ENCODE measurements at regions not wholly inside any gene's neighbourhood (a gene's known extent, or its start where the extent isn't known, plus 50 kb on each side); places are given as distances from the start of the nearest gene placed in this dataset.

- Histone ChIP-seq H3K18ac (ENCODE audit: low read depth in 1 of 2, low read length in 2 of 2) (no peak overlapping the region), H2BK120ac (ENCODE audit: low read depth, low read length) (no peak overlapping the region), H3K4me3 (ENCODE audit: insufficient read depth in 1 of 2, low read depth in 1 of 2, low read length in 2 of 2) (no peak overlapping the region), H3K27ac (ENCODE audit: low read length, poor library complexity, severe bottlenecking) (no peak overlapping the region), H3K23ac (ENCODE audit: low read length in 2 of 2) (no peak overlapping the region), H4K91ac (ENCODE audit: low read length) (no peak overlapping the region), H2AK5ac (ENCODE audit: low read length, severe bottlenecking) (no peak overlapping the region), H3K4ac (ENCODE audit: low read depth in 1 of 2, low read length in 2 of 2) (no peak overlapping the region), H2BK5ac (ENCODE audit: low read depth, low read length, poor library complexity, severe bottlenecking) (no peak overlapping the region), H3K27me3 (ENCODE audit: control insufficient read depth in 1 of 2, insufficient read depth in 1 of 2, low read length in 2 of 2) (no peaks in the 10 kb centered on the region), H3K4me2 (ENCODE audit: low read length, poor library complexity, severe bottlenecking) (no peak overlapping the region), H2AFZ (ENCODE audit: low read depth, low read length) (no peak overlapping the region), H3K14ac (ENCODE audit: low read length in 2 of 2) (no peak overlapping the region), H3K79me1 (replicated peaks; ENCODE audit: low read length, poor library complexity, severe bottlenecking) (no peaks in the 10 kb centered on the region), H3K4me1 (ENCODE audit: control insufficient read depth, insufficient read depth, low read depth, low read length) (no peaks in the 10 kb centered on the region), H3K9me3 (ENCODE audit: control insufficient read depth, low read length) (no peaks in the 10 kb centered on the region), H4K8ac (ENCODE audit: low read length) (no peak overlapping the region), H3K9ac (ENCODE audit: low read length) (no peak overlapping the region), H2BK12ac (ENCODE audit: low read length in 2 of 2) (no peak overlapping the region), H2BK15ac (ENCODE audit: low read depth, poor library complexity, severe bottlenecking) (no peak overlapping the region), H3K36me3 (ENCODE audit: control insufficient read depth in 1 of 2, insufficient read depth in 2 of 2, low read depth in 1 of 2, low read length in 2 of 2) (no peaks in the 10 kb centered on the region)
- no CpG with 5 or more reads among the region's 1 CpG for WGBS
- no peak for DNase-seq
Measured at GRCh38 chr2:146898083-146898482, 946.7 kb upstream of the ACVR2A start.

GRCh38 chr2:146894514-146894913 lies 950.3 kb upstream of the ACVR2A start:
- Histone ChIP-seq H3K4ac (ENCODE audit: low read depth in 1 of 2, low read length in 2 of 2) (no peak overlapping the region), H3K4me1 (ENCODE audit: control insufficient read depth, insufficient read depth, low read depth, low read length) (no peaks in the 10 kb centered on the region), H2AK5ac (ENCODE audit: low read length, severe bottlenecking) (no peak overlapping the region), H3K79me1 (replicated peaks; ENCODE audit: low read length, poor library complexity, severe bottlenecking) (no peaks in the 10 kb centered on the region), H4K91ac (ENCODE audit: low read length) (no peak overlapping the region), H3K9ac (ENCODE audit: low read length) (no peak overlapping the region), H3K4me3 (ENCODE audit: insufficient read depth in 1 of 2, low read depth in 1 of 2, low read length in 2 of 2) (no peak overlapping the region), H2BK15ac (ENCODE audit: low read depth, poor library complexity, severe bottlenecking) (no peak overlapping the region), H3K27me3 (ENCODE audit: control insufficient read depth in 1 of 2, insufficient read depth in 1 of 2, low read length in 2 of 2) (no peaks in the 10 kb centered on the region), H3K4me2 (ENCODE audit: low read length, poor library complexity, severe bottlenecking) (no peak overlapping the region), H2BK120ac (ENCODE audit: low read depth, low read length) (no peak overlapping the region), H3K36me3 (ENCODE audit: control insufficient read depth in 1 of 2, insufficient read depth in 2 of 2, low read depth in 1 of 2, low read length in 2 of 2) (no peaks in the 10 kb centered on the region), H2BK12ac (ENCODE audit: low read length in 2 of 2) (no peak overlapping the region), H3K9me3 (ENCODE audit: control insufficient read depth, low read length) (no peaks in the 10 kb centered on the region), H3K23ac (ENCODE audit: low read length in 2 of 2) (no peak overlapping the region), H2AFZ (ENCODE audit: low read depth, low read length) (no peak overlapping the region), H2BK5ac (ENCODE audit: low read depth, low read length, poor library complexity, severe bottlenecking) (no peak overlapping the region), H3K27ac (ENCODE audit: low read length, poor library complexity, severe bottlenecking) (no peak overlapping the region), H3K14ac (ENCODE audit: low read length in 2 of 2) (no peak overlapping the region), H3K18ac (ENCODE audit: low read depth in 1 of 2, low read length in 2 of 2) (no peak overlapping the region), H4K8ac (ENCODE audit: low read length) (no peak overlapping the region)
- WGBS = 100% methylated on average over 1 of the region's 1 CpG
- no peak for DNase-seq

DNA sequence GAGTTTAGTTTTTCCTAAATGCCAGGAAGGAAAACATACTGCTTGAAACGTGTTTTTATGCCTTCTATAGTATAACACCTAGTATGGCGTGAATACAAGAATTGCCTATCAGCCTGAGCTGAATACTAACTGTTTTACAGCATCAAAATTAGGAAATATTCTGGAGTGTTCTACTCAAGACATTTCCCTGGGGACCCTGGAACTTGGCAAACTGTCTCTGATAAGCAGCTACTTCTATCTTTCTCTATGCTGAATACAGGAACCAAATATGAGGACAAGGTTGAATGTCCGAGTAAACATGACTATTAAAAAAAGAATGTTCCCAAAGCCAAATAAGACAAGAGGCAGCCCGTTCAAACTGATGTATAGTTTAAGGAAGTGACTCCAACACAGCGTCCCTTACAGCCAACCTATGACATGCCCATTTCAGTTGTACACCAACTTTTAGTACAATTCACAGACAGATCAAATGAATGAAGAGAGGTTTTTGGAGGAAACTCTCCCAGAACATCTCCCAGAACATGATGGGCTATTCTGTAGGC lies 951.3 kb upstream of the ACVR2A start:
- H3K14ac ChIP-seq (ENCODE audit: low read length in 2 of 2) = no peak overlapping the region
- no peak overlapping the region for H4K91ac ChIP-seq (ENCODE audit: low read length)
- no peaks in the 10 kb centered on the region for H3K4me1 ChIP-seq (ENCODE audit: control insufficient read depth, insufficient read depth, low read depth, low read length)
- no peak overlapping the region for H2BK120ac ChIP-seq (ENCODE audit: low read depth, low read length)
- no peak overlapping the region for H3K23ac ChIP-seq (ENCODE audit: low read length in 2 of 2)
- no peak overlapping the region for H2BK15ac ChIP-seq (ENCODE audit: low read depth, poor library complexity, severe bottlenecking)
- no peak overlapping the region for H3K27ac ChIP-seq (ENCODE audit: low read length, poor library complexity, severe bottlenecking)
- no peak overlapping the region for H2AFZ ChIP-seq (ENCODE audit: low read depth, low read length)
- no peak overlapping the region for H3K4me2 ChIP-seq (ENCODE audit: low read length, poor library complexity, severe bottlenecking)
- H3K27me3 ChIP-seq (ENCODE audit: control insufficient read depth in 1 of 2, insufficient read depth in 1 of 2, low read length in 2 of 2) = no peaks in the 10 kb centered on the region
- H3K79me1 ChIP-seq (replicated peaks; ENCODE audit: low read length, poor library complexity, severe bottlenecking) = no peaks in the 10 kb centered on the region
- no peak overlapping the region for H4K8ac ChIP-seq (ENCODE audit: low read length)
- H2BK5ac ChIP-seq (ENCODE audit: low read depth, low read length, poor library complexity, severe bottlenecking) = no peak overlapping the region
- no peaks in the 10 kb centered on the region for H3K9me3 ChIP-seq (ENCODE audit: control insufficient read depth, low read length)
- H3K4me3 ChIP-seq (ENCODE audit: insufficient read depth in 1 of 2, low read depth in 1 of 2, low read length in 2 of 2) = no peak overlapping the region
- no peak overlapping the region for H2AK5ac ChIP-seq (ENCODE audit: low read length, severe bottlenecking)
- H3K18ac ChIP-seq (ENCODE audit: low read depth in 1 of 2, low read length in 2 of 2) = no peak overlapping the region
- no peaks in the 10 kb centered on the region for H3K36me3 ChIP-seq (ENCODE audit: control insufficient read depth in 1 of 2, insufficient read depth in 2 of 2, low read depth in 1 of 2, low read length in 2 of 2)
- WGBS = 91% methylated on average over 3 of the region's 5 CpGs
- DNase-seq = no peak
- H3K9ac ChIP-seq (ENCODE audit: low read length) = no peak overlapping the region
- H2BK12ac ChIP-seq (ENCODE audit: low read length in 2 of 2) = no peak overlapping the region
- H3K4ac ChIP-seq (ENCODE audit: low read depth in 1 of 2, low read length in 2 of 2) = no peak overlapping the region

GRCh38 chr2:146890491-146890890 lies 954.3 kb upstream of the ACVR2A start:
- WGBS = 89% methylated on average over 2 of the region's 2 CpGs
- no peak for DNase-seq
- Histone ChIP-seq H3K4ac (ENCODE audit: low read depth in 1 of 2, low read length in 2 of 2) (no peak overlapping the region), H3K4me1 (ENCODE audit: control insufficient read depth, insufficient read depth, low read depth, low read length) (no peaks in the 10 kb centered on the region), H3K9ac (ENCODE audit: low read length) (no peak overlapping the region), H2BK5ac (ENCODE audit: low read depth, low read length, poor library complexity, severe bottlenecking) (no peak overlapping the region), H3K4me2 (ENCODE audit: low read length, poor library complexity, severe bottlenecking) (no peak overlapping the region), H2AK5ac (ENCODE audit: low read length, severe bottlenecking) (no peak overlapping the region), H2BK120ac (ENCODE audit: low read depth, low read length) (no peak overlapping the region), H3K27me3 (ENCODE audit: control insufficient read depth in 1 of 2, insufficient read depth in 1 of 2, low read length in 2 of 2) (no peaks in the 10 kb centered on the region), H3K14ac (ENCODE audit: low read length in 2 of 2) (no peak overlapping the region), H3K18ac (ENCODE audit: low read depth in 1 of 2, low read length in 2 of 2) (no peak overlapping the region), H3K4me3 (ENCODE audit: insufficient read depth in 1 of 2, low read depth in 1 of 2, low read length in 2 of 2) (no peak overlapping the region), H4K91ac (ENCODE audit: low read length) (no peak overlapping the region), H2BK15ac (ENCODE audit: low read depth, poor library complexity, severe bottlenecking) (no peak overlapping the region), H3K79me1 (replicated peaks; ENCODE audit: low read length, poor library complexity, severe bottlenecking) (no peaks in the 10 kb centered on the region), H3K9me3 (ENCODE audit: control insufficient read depth, low read length) (no peaks in the 10 kb centered on the region), H3K27ac (ENCODE audit: low read length, poor library complexity, severe bottlenecking) (no peak overlapping the region), H3K23ac (ENCODE audit: low read length in 2 of 2) (no peak overlapping the region), H3K36me3 (ENCODE audit: control insufficient read depth in 1 of 2, insufficient read depth in 2 of 2, low read depth in 1 of 2, low read length in 2 of 2) (no peaks in the 10 kb centered on the region), H4K8ac (ENCODE audit: low read length) (no peak overlapping the region), H2AFZ (ENCODE audit: low read depth, low read length) (no peak overlapping the region), H2BK12ac (ENCODE audit: low read length in 2 of 2) (no peak overlapping the region)
